K562 (cell line): ENCODE measurements at regions not wholly inside any gene's neighbourhood (a gene's known extent, or its start where the extent isn't known, plus 50 kb on each side); places are given as distances from the start of the nearest gene placed in this dataset.

Experiments used
- ATAC-seq: fragments of 200-7000 bp; cut with Tn5 transposase; 3 replicates; pipeline ENCODE4 v1.9.1; 2020; ENCODE audit warnings: moderate library complexity
- BruUV-seq: library from RNA; stranded (reverse); fragments of 400-500 nt; replicated peaks from 2 replicates; lab custom pipeline; 2021; lab: Mats Ljungman, UMichigan
- CTCF ChIA-PET: fragments of 300-600 bp; formaldehyde crosslinking; extraction: SDS; loops from one replicate; lab custom pipeline; 2021; ENCODE audit warnings: low intra/inter-chr PET ratio; lab: Yijun Ruan, JAX
- POLR2A ChIA-PET: fragments of 300-600, 350-650 bp; sonication (Branson Sonifier 250); formaldehyde crosslinking; extraction: SDS; loops from one replicate; lab custom pipeline; 2021; ENCODE audit warnings: antibody characterized with exemption, inconsistent platforms; lab: Yijun Ruan, JAX
- DNase-seq, 4 experiments: peaks; one replicate each; pipeline versions ENCODE4 v3.0.0 to v3.0.0-alpha.2; 2011 to 2018; ENCODE audit warnings: low spot score in 3 of 4, mixed read lengths in 3 of 4; ENCODE audit errors: extremely low read depth in 1 of 4
- FAIRE-seq: peaks from 2 replicates; lab custom pipeline; 2011; peaks lifted over from hg19 to GRCh38; lab: Jason Lieb, UNC
- H2AFZ ChIP-seq: 2 replicates; pipeline ENCODE4 v1.6.0; 2011; ENCODE audit warnings: low read depth, low read length, control low read depth, inconsistent platforms
- H3K27ac ChIP-seq: fragments of 200-600 bp; 3 replicates; pipeline ENCODE4 v1.8.0; 2011; ENCODE audit warnings: low read depth, mild to moderate bottlenecking, control low read depth, inconsistent platforms, low read length, moderate library complexity, mixed read lengths; ENCODE audit errors: extremely low read depth
- H3K27me3 ChIP-seq, 2 experiments: fragments of 300-600 bp in 1 of 2; 2 replicates in 1 of 2; 3 replicates in 1 of 2; pipeline versions ENCODE4 v1.6.0 to v1.8.0; 2011; ENCODE audit warnings: inconsistent platforms in 2 of 2, low read length in 2 of 2, mild to moderate bottlenecking in 1 of 2, mixed read lengths in 1 of 2, moderate library complexity in 1 of 2; ENCODE audit not compliant: control insufficient read depth in 2 of 2, insufficient read depth in 2 of 2
- H3K36me3 ChIP-seq: fragments of 300-600 bp; 3 replicates; pipeline ENCODE4 v1.8.0; 2011; ENCODE audit warnings: mild to moderate bottlenecking, low read length, inconsistent platforms; ENCODE audit not compliant: control insufficient read depth, insufficient read depth
- H3K4me1 ChIP-seq, 2 experiments: fragments of 200-600 bp in 1 of 2; replicated peaks in 1 of 2; 2 replicates in 1 of 2; 3 replicates in 1 of 2; pipeline versions ENCODE4 v1.5.1 to v1.8.0; 2011; ENCODE audit warnings: inconsistent platforms in 2 of 2, low read length in 2 of 2, mild to moderate bottlenecking in 1 of 2, mixed read lengths in 1 of 2, moderate library complexity in 1 of 2; ENCODE audit not compliant: control insufficient read depth in 2 of 2, insufficient read depth in 2 of 2
- H3K4me2 ChIP-seq: 2 replicates; pipeline ENCODE4 v1.6.1; 2011; ENCODE audit warnings: low read length, control low read depth, inconsistent platforms, mixed read lengths; ENCODE audit not compliant: insufficient read depth
- H3K4me3 ChIP-seq: fragments of 200-600 bp; sonication (generic), shearing (Covaris generic); 2 replicates; pipeline ENCODE4 v1.5.1; 2016; ENCODE audit warnings: control low read depth, inconsistent platforms
- H3K79me2 ChIP-seq: fragments of 200-600 bp; 3 replicates; pipeline ENCODE4 v1.8.0; 2011; ENCODE audit warnings: low read length, inconsistent platforms; ENCODE audit not compliant: control insufficient read depth, insufficient read depth
- H3K9ac ChIP-seq, 2 experiments: 2 replicates each; pipeline versions ENCODE4 v1.6.0 to v1.6.1; 2011; ENCODE audit warnings: low read depth in 2 of 2, low read length in 2 of 2, control low read depth in 1 of 2, inconsistent platforms in 1 of 2, mild to moderate bottlenecking in 1 of 2, mixed read lengths in 1 of 2; ENCODE audit not compliant: insufficient read depth in 1 of 2
- H3K9me1 ChIP-seq: one replicate; pipeline ENCODE4 v1.6.0; 2011; ENCODE audit warnings: inconsistent platforms, mild to moderate bottlenecking, low read length, moderate library complexity; ENCODE audit not compliant: control insufficient read depth, insufficient read depth
- H3K9me3 ChIP-seq: replicated peaks from 2 replicates; pipeline ENCODE4 v1.5.1; 2011; ENCODE audit warnings: low read depth, low read length, inconsistent platforms; ENCODE audit not compliant: control insufficient read depth, insufficient read depth
- H4K20me1 ChIP-seq: replicated peaks from 2 replicates; pipeline ENCODE4 v1.6.1; 2011; ENCODE audit warnings: low read length, inconsistent platforms, mixed read lengths; ENCODE audit not compliant: control insufficient read depth, insufficient read depth
- EP300 ChIP-seq: IDR thresholded peaks from 2 replicates; pipeline ENCODE4 v1.6.1; 2012; ENCODE audit warnings: low read length, improper control_type of control experiment
- FOXM1 ChIP-seq, 2 experiments: fragments of 450-650 bp in 1 of 2; sonication (generic) in 1 of 2; formaldehyde crosslinking in 1 of 2; IDR thresholded peaks; 2 replicates each; pipeline versions ENCODE4 v1.6.1 to v1.9.0; 2017 to 2022; ENCODE audit warnings: low read depth in 2 of 2, mild to moderate bottlenecking in 2 of 2, missing genetic modification reagents in 1 of 2, moderate library complexity in 1 of 2
- GATA2 ChIP-seq: sonication (generic); formaldehyde crosslinking; IDR thresholded peaks from 2 replicates; pipeline ENCODE4 v1.4.0; 2020; ENCODE audit warnings: mild to moderate bottlenecking, missing genetic modification reagents
- JUN ChIP-seq, 2 experiments: sonication (generic) in 1 of 2; formaldehyde crosslinking in 1 of 2; IDR thresholded peaks; 2 replicates each; pipeline versions ENCODE4 v1.6.1 to v1.8.0; 2012 to 2022; ENCODE audit warnings: borderline replicate concordance in 2 of 2, mild to moderate bottlenecking in 2 of 2, improper control_type of control experiment in 1 of 2, low read depth in 1 of 2, low read length in 1 of 2, missing genetic modification reagents in 1 of 2
- NCOA1 ChIP-seq: fragments of 450-650 bp; IDR thresholded peaks from 2 replicates; pipeline ENCODE4 v1.6.1; 2016; ENCODE audit warnings: low read depth
- NFYB ChIP-seq: IDR thresholded peaks from 2 replicates; pipeline ENCODE4 v1.6.1; 2011; ENCODE audit warnings: mild to moderate bottlenecking, moderate library complexity; ENCODE audit not compliant: insufficient read length; ENCODE audit errors: extremely low read depth
- PRMT5 ChIP-seq: sonication (generic); formaldehyde crosslinking; IDR thresholded peaks from 2 replicates; pipeline ENCODE4 v1.5.0; 2020; ENCODE audit warnings: missing genetic modification reagents
- SMARCA4 ChIP-seq: fragments of 450-650 bp; IDR thresholded peaks from 2 replicates; pipeline ENCODE4 v1.6.1; 2016
- TEAD1 ChIP-seq, 2 experiments: fragments of 450-650 bp in 1 of 2; sonication (generic) in 1 of 2; formaldehyde crosslinking; IDR thresholded peaks; 2 replicates each; pipeline versions ENCODE4 v1.4.0 to v1.8.0; 2020 to 2022; ENCODE audit warnings: mild to moderate bottlenecking in 2 of 2, missing genetic modification reagents in 1 of 2
- ZKSCAN3 ChIP-seq: fragments of 250-450 bp; sonication (Bioruptor Pico); IDR thresholded peaks from 2 replicates; pipeline ENCODE4 v1.4.0; 2020
- WGBS: fragments of 100-300 bp; shearing (Covaris generic); methylation state at CpG from one replicate; pipeline ENCODE4 v1.1.6; 2016; ENCODE audit warnings: low coverage, mixed read lengths; ENCODE audit not compliant: insufficient coverage; ENCODE audit errors: missing lambda C conversion rate; 5-methylcytosine and 5-hydroxymethylcytosine counted together
- in situ Hi-C: fragments of 300-500 bp; cut with MboI; formaldehyde crosslinking; loops from 4 replicates; pipeline ENCODE4 v1.15.0; 2018; ENCODE audit warnings: inconsistent platforms, mixed read lengths
- intact Hi-C: fragments of 100-400 bp; cut with micrococcal nuclease; formaldehyde crosslinking; loops from 2 replicates; pipeline ENCODE4 v1.14.2; 2022
- TF ChIP-seq, protein P1 (sequence below): fragments of 250-450 bp; sonication (Bioruptor Pico); IDR thresholded peaks from 2 replicates; pipeline ENCODE4 v1.4.0; 2020; ENCODE audit warnings: mild to moderate bottlenecking, moderate library complexity
- TF ChIP-seq, protein P2 (sequence below): fragments of 250-450 bp; sonication (Bioruptor Pico); IDR thresholded peaks from 2 replicates; pipeline ENCODE4 v1.9.0; 2021; ENCODE audit warnings: mild to moderate bottlenecking
- TF ChIP-seq, protein P3 (sequence below): fragments of 450-650 bp; conservative IDR thresholded peaks from 2 replicates; pipeline ENCODE4 v1.6.1; 2016; ENCODE audit warnings: missing genetic modification characterization, low read depth, mild to moderate bottlenecking, control low read depth, missing compliant biosample characterization
- TF ChIP-seq, protein P4 (sequence below): fragments of 450-650 bp; formaldehyde crosslinking; IDR thresholded peaks from 2 replicates; pipeline ENCODE4 v1.4.0; 2022; ENCODE audit warnings: mild to moderate bottlenecking, moderate library complexity
- TF ChIP-seq, protein P5 (sequence below): fragments of 250-450 bp; sonication (Bioruptor Pico); IDR thresholded peaks from 2 replicates; pipeline ENCODE4 v1.5.0; 2021

DNA sequence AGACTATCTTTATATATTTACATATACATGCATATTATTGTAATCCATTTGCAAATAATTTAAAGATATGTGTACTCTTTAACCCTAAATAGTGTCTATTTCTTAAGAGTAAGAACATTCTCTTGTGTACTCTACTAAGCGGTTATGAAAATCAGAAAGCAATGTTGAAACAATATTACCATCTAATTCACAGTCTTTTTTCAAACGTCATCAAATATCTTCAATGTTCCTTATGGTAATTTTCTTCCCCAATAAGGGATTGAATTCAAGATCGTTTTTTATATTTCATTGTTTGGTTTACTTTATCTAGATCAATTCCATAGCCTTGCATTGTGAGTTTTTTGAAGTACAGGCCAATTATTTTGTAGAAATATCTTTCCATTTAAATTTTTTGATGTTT, 1647.4 kb upstream of the PRR20A start:
- Histone ChIP-seq H3K9me1 (no peaks in the 10 kb centered on the region), H2AFZ (no peak overlapping the region), H3K4me2 (no peak overlapping the region), H3K9me3 (no peaks in the 10 kb centered on the region), H3K27ac (no peak overlapping the region), H3K4me1 (no peaks in the 10 kb centered on the region)
- ATAC-seq (no peak), DNase-seq (no peak)
- intact Hi-C loops, result no loop called here
- POLR2A ChIA-PET, result no interaction called here
- WGBS, result 0% methylated on average over 3 of the region's 3 CpGs
- TF ChIP-seq, protein P1, sequence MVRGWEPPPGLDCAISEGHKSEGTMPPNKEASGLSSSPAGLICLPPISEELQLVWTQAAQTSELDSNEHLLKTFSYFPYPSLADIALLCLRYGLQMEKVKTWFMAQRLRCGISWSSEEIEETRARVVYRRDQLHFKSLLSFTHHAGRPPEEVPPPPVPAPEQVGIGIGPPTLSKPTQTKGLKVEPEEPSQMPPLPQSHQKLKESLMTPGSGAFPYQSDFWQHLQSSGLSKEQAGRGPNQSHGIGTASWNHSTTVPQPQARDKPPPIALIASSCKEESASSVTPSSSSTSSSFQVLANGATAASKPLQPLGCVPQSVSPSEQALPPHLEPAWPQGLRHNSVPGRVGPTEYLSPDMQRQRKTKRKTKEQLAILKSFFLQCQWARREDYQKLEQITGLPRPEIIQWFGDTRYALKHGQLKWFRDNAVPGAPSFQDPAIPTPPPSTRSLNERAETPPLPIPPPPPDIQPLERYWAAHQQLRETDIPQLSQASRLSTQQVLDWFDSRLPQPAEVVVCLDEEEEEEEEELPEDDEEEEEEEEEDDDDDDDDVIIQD (CRISPR knock-in tag), result no peak
- TF ChIP-seq PRMT5 (no peak), NCOA1 (no peak), ZKSCAN3 (CRISPR knock-in tag) (no peak), SMARCA4 (no peak), GATA2 (CRISPR knock-in tag) (no peak), JUN (IDR thresholded peaks at IDR 0.05; ENCODE audit: borderline replicate concordance, low read depth, low read length) (no peak), JUN (CRISPR knock-in tag; IDR thresholded peaks at IDR 0.05; ENCODE audit: borderline replicate concordance) (no peak), TEAD1 (CRISPR knock-in tag; IDR thresholded peaks at IDR 0.05) (no peak), EP300 (no peak), NFYB (no peak), FOXM1 (IDR thresholded peaks at IDR 0.05; ENCODE audit: low read depth) (no peak), FOXM1 (CRISPR knock-in tag; IDR thresholded peaks at IDR 0.05; ENCODE audit: low read depth) (no peak)
- TF ChIP-seq, protein P2, sequence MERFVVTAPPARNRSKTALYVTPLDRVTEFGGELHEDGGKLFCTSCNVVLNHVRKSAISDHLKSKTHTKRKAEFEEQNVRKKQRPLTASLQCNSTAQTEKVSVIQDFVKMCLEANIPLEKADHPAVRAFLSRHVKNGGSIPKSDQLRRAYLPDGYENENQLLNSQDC (CRISPR knock-in tag), result no peak
- TF ChIP-seq, protein P3, sequence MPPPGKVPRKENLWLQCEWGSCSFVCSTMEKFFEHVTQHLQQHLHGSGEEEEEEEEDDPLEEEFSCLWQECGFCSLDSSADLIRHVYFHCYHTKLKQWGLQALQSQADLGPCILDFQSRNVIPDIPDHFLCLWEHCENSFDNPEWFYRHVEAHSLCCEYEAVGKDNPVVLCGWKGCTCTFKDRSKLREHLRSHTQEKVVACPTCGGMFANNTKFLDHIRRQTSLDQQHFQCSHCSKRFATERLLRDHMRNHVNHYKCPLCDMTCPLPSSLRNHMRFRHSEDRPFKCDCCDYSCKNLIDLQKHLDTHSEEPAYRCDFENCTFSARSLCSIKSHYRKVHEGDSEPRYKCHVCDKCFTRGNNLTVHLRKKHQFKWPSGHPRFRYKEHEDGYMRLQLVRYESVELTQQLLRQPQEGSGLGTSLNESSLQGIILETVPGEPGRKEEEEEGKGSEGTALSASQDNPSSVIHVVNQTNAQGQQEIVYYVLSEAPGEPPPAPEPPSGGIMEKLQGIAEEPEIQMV, result no peak
- TF ChIP-seq, protein P4, sequence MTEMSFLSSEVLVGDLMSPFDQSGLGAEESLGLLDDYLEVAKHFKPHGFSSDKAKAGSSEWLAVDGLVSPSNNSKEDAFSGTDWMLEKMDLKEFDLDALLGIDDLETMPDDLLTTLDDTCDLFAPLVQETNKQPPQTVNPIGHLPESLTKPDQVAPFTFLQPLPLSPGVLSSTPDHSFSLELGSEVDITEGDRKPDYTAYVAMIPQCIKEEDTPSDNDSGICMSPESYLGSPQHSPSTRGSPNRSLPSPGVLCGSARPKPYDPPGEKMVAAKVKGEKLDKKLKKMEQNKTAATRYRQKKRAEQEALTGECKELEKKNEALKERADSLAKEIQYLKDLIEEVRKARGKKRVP (CRISPR knock-in tag), result no peak
- TF ChIP-seq, protein P5, sequence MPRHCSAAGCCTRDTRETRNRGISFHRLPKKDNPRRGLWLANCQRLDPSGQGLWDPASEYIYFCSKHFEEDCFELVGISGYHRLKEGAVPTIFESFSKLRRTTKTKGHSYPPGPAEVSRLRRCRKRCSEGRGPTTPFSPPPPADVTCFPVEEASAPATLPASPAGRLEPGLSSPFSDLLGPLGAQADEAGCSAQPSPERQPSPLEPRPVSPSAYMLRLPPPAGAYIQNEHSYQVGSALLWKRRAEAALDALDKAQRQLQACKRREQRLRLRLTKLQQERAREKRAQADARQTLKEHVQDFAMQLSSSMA (CRISPR knock-in tag), result no peak
- TF ChIP-seq, all 486 proteins: peak for 0
- Histone ChIP-seq H3K36me3 (no peaks in the 10 kb centered on the region), H3K79me2 (no peaks in the 10 kb centered on the region), H3K27me3 (no peaks in the 10 kb centered on the region), H3K4me3 (no peak overlapping the region), H3K9ac (no peak overlapping the region), H4K20me1 (no peaks in the 10 kb centered on the region)
- CTCF ChIA-PET, result no interaction called here
- no TSS peak for BruUV-seq
- no peak for FAIRE-seq
- in situ Hi-C loops, result no loop called here
